Fibroblast of gingiva (primary cell): ENCODE measurements at regions not wholly inside any gene's neighbourhood (a gene's known extent, or its start where the extent isn't known, plus 50 kb on each side); places are given as distances from the start of the nearest gene placed in this dataset.

Experiments used
- DNase-seq: peaks from one replicate; pipeline ENCODE4 v3.0.0-alpha.2; 2011; ENCODE audit warnings: low read depth

DNA sequence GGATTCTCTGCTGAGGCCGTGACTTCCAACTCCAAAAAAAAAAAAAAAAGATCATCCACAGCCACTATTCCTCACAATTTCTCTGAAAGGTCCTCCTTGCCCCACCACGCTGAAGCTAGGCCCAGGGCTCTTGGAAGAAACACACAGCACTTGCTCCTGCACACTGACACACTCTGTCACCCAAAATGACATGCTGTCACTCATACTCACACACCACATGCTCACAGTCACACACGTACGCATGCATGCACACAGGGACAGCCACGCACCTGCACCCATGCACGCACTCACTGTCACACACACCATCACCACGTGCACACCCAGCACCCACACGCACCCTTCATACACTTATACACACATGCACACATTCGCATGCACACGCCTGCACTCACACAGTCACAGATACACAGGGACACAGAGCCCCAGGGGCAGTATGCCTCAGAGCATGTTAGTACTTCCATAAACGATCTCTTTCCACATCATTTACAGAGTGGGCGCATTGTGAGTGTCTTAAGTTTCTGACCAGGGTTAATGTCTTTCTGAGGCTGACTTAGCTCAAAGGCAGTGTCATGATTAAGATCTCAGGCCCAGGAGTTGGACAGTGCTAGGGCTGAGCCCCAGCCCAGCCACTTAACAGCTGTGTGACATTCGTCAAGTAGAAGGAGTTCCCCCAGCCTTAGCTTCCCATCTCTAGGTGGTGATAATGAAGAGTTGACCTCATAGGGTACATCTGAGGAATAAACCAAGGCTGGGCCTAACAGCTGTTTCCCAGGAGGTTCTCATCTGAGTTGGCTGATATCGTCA lies 93.4 kb downstream of the GLI2 start:
- no peak for DNase-seq

DNA sequence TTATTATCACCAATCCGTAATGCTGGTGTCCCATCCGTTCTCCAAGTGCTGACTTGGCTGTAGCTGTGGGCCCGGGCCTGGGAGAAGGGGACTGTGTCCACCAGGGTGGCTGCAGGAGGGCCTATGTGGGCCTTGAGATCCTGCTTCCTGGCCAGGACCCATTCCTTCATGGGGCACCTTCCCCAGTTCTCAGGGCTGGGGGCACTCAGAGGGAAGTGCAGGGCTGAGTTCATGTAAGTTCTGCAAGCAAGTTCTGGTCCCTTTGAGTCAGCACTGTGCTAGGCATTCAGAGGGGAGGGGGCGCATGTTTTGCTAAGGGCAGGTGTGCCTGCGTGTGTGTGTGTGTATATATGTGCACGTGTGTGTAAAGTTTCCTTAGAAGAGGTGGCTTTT lies 94.0 kb downstream of the GLI2 start:
- no peak for DNase-seq

DNA sequence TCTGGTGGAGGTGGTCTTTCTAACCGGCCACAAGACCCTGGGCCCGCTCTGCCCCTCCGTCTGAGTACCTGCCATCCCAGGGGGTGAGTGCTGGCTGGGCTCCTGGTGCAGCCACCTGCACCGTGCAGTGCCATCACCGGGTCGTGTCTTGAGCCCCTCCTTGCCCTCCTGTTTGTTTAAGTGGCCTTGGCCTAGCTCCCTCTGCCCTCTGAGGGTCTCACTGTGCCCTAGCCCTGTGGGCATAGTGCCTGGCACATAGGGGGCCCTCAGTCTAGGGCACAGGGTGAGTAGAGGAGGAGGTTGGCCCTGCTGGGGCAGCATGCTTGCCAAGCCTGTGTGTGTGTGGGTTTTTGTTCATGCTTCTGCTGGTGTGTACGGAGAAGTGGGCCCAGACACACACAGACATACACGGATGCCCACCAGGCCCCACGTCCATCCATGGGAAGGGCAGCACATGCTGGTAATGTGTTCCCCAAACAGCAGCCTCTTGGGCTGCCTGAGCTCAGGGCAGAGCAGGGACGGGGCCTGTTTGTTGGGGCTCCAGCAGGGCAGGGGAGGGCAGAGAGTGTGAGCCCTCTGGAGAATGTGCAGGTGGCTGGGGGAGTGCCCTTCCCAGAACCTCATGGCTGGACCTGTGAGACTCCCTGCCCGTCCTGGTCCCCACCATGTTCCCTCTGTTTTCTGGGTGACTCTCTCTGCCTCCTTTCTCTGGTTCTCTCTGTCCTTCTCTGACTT lies 94.6 kb downstream of the GLI2 start:
- DNase-seq, result no peak

DNA sequence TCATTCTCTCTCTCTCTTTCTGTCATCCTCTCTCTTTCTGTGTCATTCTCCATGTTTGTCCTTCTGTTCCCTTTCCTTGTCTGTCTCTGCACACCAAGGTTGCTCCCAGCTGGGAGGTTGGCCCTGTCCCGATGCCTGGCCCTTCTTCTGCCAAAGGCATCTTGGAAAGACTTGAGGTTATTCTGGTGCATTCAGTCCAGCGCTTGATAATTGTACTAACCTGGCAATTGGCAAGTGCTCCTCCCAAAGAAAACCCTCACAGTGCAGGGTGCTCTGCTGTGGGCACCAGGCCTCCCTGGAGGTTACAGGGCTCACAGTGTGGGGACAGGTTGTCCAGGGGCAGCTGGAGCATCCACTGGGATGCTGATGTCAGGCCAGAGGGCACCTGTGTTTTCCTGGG lies 95.4 kb downstream of the GLI2 start:
- DNase-seq, result no peak

DNA sequence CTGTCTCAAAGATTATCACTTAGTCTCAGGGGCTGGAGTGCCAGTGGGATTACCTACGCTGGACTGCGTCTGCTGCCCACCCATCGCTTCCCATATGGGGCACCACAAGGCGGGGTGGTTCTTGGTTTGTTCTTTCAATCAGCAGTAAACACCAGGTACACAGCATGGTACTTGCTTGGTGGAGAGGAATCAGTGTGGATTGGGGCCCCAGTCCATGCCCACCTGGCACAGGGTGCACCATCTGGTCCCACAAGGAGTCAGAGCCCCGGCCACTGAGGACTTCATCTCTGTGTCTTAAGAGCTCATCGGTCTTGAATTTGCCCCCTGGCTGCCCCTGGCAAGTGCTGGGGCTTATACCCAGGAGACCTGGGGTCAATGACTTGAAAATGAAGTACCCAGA lies 96.2 kb downstream of the GLI2 start:
- DNase-seq, result no peak

DNA sequence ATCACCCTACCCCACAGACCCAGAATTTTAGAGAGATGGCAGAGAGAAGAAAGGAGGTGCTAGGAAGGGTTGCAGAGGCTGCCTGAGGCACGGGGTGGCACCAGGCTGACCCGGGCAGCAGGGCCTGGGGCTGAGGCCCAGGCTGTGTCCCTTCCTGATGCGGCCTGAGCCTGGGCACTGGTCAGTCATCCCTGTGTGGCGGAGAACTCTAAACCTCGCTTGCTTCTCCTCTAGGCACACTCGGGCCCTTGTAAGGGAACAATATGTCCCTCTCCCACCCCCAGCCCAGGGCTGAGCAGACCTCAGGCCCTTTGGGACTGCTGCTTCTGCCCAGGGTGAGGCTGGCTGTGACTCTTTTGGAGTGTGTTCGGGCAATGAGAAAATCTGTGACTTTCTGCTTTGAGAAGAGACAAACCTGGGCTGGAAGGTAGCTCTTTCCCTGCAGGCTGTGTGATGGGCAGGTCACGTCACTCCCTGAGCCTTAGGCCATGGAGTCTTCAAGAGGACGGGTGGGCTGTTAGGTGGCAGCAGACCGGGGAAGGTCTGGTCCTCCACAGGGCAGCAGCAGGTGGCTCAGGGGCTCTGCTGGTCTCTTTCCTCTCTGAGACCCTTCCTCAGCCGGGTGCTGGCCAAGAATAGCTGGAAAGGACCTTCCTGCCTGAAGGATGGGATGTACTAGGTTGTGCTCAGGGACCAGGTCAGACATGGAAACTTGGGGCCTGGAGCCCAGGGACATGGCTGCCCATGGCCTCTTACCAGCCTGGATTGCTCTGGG lies 96.8 kb downstream of the GLI2 start:
- DNase-seq, result no peak

DNA sequence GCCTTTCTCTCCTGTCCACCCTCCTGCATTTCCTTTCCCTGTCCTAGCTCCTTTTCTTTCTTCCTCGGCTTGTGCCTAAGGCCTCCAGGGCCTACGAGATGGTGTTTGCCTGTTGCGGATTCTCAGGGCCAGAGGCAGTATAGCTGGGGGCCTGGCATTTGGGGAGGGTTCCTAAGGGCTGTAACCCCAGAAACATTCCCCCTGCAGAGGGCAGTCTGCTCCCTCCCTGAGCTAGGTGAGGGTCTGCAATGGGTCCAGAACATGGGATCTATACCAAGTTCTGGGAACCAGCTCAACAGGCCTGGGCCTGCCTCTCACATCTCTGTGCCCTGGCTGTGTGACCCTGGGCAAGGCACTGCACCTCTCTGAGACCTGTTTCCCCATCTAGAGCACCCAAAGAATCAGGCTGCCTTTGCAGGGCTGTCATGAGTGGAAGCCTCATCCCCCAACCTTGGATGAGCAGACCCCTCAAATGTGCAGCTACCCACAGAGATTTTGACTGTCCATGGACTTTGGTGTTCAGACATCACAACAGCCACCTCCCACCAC lies 97.5 kb downstream of the GLI2 start:
- DNase-seq, result no peak

DNA sequence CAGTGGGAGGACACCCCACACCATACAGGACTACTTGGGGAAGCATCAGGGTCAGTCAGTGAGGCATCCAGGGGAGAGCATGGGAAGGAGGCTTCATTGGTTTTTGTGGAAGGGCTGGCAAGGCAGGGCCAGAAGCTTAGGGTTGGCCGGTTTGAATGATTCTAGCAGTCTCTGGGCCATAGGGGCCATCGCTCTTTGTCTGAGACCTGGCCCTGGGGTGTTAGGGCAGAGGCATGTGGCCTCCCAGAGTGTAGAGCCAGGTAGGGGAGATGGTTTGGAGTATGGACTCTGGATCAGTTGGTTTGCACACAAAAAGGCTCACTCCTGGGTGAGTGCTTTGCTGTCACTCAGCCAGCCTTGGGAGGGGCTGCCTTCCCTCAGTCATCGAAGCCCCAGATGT lies 98.5 kb downstream of the GLI2 start:
- no peak for DNase-seq

DNA sequence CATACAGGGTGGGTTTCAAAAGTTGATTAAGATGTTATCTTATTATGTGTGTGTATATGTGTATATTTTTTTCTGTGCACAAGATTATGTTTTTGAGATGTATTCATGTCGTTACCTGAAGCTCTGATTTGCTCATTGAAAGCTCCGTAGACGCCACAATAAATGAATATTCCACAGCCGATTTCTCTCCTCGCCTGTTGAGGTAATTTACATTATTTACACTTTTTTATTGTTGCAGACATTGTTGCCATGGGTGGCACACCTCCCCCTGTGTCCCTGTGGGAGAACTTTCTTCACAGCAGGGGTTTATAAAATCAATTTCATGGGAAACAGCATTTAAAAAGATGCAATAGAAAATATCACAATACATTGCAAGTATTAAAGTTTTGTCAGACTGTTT lies 100.6 kb downstream of the GLI2 start:
- no peak for DNase-seq

DNA sequence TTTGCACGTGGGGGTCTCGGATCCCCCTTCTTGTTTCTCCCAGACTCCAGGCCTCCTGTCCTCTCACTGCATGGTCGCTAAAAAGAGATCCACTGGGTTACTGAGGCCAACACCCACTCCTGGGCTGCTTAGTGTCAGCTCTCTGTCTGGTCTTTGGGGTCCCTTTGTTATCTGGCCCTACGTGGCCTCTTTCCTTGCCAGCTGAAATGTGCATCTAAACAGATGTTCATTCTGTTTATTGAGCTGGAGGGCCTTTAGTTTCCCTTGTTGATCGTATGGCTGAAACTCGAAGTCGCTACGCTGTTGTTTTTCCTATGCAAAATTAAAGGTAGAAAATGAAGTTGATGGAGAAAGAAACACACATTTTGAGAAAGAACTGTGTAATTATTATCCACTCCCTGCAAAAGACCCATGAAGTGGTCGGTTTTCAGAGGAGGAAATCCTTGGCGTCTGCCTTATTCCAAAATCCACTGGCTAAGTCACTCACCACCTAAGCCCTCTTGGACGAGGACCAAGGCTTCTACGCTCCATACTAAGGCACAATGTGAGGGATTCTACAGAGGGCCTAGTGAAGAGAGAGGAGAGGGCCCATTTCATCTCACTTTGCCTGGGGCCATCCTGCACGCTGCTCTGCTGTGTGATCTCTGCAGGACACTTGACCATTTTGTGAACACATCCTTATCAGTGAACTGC lies 105.3 kb downstream of the GLI2 start:
- DNase-seq, result no peak

DNA sequence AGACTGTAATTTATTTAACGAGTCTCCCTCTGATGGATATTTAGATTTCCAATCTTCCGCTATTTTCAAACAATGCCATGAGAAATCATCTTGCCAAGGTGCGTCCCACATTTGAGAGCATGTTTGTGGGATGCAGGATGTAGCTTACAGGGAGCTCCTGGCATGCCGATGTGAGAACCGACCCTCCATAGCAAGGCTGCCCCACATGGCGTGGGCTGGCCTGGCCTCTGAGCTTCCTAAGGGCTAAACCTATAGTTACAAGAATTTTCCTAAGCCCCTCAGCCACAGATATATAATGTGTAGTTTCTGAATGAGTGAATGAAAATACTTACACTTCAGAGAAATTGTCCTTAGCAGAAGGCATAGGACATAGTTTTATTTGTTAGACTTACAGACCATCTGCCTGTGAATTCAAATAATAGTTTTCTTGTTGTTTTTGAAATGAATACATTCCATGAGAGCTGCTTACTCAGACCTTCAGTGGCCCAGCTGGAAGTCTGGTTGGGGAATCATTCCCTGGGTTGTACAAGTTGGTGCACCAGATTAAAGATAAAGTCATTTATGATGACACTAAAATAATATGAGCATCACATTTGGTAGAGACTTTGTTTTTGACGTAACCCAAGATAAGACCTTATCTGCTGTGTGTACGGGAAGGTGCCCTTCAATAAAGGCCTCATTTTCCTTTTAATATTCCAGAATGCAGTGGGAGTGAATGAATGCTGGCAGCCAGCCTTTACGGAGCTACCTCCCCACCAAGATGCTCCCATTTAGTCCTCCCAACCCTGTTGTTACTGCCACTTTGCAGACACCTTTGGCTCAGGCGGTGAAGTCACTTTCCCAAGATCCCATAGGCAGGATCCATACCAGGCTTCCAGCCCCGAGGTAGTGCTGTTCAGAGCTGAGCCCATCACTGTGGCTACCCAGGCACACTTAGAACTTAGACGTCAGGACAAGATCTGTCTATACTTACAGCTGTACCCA lies 107.1 kb downstream of the GLI2 start:
- no peak for DNase-seq

DNA sequence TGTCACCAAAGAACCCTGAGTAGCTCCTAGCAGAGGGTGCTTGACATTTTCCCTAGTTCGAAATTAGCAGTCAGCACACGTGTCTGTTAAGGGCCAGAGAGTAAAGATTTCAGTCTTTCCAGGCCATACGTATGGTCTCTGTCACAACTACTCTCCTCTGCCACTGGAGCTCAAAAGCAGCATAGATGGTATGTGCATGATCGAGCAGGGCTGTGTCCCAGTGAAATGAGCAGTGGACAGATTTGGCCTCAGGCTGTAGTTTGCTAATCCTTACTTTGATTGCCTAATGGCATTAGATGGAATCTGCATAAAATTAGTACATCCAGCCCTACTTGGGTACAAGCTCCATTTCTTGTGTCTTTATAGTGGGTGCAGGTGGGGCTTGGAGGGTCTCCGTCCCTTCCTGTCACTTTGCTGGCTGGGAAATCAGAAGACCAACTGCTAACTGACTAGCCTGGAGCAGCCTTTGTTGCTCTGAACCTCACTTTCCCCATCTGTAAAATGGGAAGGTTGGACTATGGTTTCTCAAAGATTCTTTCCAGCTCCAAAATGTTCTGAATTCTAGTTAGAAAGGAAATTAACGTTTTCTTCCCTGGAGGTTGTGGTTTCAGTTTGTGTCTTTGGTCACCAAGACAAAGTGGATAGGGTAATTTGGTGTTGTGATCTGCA lies 108.5 kb downstream of the GLI2 start:
- DNase-seq, result peak; percentile 76

DNA sequence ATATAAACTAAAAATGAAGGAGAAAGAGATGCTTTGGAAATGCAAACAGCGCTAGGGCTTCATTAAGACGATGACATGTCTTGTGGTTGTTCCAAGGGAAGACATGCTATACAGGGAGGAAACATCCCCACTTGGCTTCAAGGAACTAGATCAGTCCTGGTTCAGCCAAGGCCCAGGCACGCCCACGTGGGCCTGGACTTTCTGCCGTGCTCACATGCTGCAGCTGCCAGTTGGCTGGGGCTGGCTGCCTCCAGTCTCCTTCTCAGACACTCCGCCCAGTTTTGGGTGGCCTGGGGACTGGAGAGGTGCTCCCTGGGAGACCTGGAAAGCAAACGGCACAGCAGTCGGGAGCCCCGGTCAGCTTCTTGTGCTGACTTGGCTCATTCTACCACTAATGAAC lies 109.6 kb downstream of the GLI2 start:
- DNase-seq, result peak; percentile 41

DNA sequence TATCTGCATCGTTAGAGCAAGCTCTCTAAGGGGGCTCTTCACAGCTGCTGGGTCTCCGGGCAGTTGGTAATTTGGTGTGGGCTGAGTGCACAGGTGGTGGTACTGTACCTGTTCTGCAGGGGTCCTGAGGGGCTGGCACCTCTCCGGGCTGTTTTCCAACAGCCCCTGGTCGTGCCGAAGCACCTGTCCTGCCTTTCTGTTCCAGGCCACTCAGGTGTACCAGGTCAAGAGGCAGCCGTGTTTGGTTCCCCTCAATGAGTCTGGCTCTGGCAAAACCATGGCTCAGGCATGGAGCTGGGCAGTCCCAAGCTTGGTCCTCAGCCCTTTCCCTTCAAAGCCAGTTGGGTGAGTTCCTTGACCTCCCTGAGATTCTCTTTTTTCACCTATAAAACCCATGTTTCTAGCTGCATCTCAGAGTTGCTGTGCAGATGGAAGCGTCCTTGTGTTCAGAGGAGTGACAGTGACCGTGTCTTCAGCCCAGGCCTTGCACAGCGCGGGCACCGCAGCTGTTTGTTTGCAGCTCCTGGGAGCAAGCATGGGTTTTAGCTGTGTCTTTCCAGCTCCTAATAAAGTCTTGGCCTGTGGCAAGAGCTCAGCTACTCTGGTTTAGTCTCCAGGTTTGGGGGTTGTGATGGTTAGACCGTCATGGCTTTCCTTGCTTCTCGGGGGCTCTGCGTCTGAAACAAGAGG lies 110.9 kb downstream of the GLI2 start:
- DNase-seq, result no peak

DNA sequence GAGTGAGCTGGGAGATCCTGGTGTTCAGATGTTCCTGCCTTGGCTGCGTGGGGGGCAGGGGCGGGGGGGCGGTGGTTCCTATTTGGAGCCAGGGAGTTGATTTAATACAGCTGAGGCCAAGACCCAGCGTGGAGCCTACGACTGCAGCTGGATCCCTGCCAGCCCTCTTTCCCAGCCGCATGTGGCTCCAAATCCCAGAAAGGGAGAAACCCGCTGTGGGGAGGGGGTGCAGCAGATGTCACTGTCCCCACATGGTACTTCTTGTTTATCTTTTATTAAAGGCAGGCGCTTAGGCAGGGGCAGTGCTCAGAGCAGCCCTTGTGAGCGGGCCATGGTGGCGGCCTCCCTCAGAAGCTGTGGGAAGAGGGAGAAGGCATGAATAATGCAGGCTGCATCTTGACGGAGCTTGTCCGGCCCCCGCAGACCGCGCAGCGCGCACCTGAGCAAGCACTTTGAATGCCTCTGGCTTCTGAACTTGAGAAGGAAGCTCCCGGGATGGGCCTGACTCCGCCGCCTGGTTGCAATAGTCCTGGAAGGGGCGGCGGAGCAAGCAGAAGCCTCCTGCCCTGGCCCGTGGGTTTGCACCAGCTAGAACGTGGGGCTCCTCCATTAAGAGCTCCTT lies 112.1 kb downstream of the GLI2 start:
- DNase-seq, result no peak

DNA sequence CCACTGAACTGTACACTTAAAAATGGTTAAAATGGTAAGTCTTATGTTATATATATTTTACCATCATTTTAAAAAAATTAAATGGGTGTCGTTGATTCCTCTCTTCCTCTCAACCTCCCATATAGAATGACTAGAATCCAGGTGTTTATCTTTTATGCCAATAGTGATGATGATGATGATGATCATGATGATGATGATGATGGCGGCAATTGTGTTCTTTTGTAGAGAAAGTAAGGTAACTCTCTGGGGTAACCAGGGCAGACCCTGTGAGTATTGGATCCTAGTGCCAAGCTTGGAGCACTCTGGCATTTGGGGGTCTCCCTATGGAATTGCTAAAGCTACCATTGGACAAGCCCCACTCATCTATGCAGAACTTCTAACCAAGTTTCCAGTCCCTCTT lies 113.6 kb downstream of the GLI2 start:
- DNase-seq, result no peak

DNA sequence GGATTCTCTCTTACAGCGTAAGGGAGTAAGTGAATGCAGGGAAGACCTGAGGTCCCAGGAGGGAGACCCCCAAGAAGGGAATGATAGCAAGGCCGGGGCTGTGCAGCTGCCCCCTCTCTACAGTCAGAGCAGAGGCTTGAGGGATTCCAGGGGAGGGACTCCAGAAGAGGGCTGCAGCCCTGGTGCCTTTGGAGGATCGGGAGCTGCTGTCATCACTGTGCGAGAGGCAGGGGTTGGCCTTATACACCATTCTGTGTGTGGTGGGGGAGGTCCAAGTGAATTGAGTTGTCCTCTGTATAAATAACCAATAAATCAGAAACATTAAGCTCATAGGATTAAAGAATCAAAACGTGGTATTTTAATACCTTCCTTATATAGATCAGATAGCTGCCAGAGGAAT lies 114.9 kb downstream of the GLI2 start:
- DNase-seq, result no peak

DNA sequence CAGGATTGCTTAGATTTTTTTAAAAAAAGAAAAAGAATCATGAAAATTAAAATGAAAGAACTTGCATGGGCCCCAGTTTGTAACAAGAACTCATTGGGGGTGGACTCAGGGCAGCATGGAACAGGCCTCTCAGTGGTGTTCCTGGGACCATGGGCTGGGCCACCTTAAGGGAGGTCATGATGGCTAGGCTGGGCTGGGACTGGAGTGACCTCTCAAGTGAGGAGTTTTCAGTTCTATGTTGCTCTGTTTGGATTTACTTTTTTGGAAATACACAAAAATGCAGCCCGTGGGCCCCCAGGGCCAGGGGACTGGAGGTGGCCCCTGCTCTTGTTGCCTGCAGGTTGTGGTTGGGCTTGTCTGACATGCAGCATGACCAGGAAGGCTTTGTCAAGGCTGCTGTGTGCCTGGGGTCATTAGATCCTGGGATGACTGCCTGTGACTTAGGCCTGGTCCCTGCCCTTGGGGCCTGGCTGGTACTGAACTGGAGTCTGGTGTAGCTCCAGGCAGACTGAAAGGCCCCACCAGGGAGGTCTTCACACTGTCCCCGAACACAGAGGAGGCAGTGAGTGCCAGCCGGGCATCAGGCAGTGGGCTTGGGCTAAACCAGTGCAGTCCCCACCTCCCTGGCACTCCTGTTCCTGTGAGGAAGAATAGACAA lies 115.6 kb downstream of the GLI2 start:
- no peak for DNase-seq
